Lung microvascular endothelial cell (primary cell): ENCODE measurements at regions not wholly inside any gene's neighbourhood (a gene's known extent, or its start where the extent isn't known, plus 50 kb on each side); places are given as distances from the start of the nearest gene placed in this dataset.

ENCODE experiments used
- DNase-seq, 2 donors: peaks; one replicate each; pipeline versions ENCODE4 v3.0.0 to v3.0.0-alpha.2; 2010; ENCODE audit warnings: low read depth in 2 of 2

DNA sequence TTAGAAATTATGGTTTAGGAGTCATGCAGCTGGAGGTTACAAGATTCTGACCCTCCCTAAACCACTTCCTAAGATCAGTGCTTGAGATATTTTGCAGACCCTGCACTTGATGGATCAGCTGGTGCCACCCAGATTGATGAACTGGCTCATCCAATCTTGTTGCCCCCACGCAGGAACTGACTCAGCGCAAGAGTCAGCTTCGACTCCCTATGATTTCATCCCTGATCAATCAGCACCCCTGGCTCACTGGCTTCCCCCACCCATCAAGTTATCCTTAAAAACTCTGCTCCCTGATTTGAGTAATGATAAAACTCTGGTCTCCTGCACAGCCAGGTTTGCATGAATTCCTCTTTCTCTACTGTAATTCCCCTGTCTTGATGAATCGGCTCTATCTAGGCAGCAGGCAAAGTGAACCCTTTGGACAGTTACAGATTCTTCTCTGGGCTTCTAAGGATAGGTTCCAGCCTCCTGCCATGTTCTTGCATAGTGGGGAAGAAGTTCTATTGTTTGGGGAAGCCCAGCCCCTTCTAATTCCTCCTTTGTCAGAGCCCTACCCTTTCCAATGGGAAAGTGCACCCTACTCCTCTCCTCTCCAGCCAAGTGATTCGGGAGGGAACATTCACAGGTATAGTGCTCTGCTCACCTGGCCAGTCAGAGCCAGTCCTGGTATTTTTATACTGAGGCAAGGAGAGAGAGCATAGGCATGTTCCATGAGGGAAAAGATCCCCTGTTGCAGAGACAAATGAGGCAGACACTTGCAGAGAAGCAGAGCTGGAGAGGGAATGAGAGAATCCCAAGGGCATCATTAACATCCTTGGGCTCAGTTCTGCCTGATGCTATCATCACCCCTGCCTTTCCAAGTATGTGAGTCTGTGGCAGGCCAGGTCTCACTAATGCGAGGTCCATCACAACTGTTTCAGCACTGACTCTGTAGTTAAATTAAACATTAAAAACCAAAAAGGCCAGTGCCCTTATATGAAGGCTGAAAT is 224.4 kb upstream of the GALNT17 start:
- DNase-seq = no peak

DNA sequence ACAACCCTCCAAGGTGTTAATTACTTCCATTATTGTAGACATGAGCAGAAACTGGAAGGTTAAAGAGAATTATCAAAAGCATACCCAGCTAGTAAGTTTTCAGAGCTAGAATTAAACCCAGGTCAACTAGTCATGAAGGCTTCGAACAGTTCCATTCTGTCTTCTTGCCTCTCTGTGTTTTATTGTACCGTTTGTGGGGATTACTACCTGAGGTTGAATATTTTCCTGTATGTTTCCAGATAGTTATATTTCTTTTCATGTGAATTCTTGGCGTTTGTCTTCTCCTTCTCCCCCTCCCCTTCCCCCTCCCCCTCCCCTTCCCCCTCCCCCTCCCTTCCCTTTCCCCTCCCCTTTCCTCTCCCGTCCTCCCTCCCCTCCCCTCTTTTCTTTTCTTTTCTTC is 218.0 kb upstream of the GALNT17 start:
- no peak for DNase-seq

DNA sequence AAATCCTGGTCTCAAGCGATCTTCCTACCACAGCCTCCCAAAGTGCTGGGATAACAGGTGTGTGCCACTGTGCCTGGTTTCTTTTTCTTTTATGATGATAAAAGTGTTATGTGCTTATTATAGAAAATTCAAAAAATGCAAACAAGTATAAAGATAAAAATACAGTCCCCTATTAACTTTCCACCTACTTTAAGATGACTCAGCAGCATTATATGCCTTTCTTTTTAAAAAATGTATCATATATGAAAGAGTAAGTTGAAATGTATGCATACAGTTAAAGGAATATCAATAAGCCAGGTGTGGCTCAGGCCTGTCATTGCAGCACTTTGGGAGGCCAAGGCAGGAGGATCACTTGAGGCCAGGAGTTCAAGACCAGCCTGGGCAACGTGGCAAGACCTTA is 216.9 kb upstream of the GALNT17 start:
- DNase-seq = no peak

DNA sequence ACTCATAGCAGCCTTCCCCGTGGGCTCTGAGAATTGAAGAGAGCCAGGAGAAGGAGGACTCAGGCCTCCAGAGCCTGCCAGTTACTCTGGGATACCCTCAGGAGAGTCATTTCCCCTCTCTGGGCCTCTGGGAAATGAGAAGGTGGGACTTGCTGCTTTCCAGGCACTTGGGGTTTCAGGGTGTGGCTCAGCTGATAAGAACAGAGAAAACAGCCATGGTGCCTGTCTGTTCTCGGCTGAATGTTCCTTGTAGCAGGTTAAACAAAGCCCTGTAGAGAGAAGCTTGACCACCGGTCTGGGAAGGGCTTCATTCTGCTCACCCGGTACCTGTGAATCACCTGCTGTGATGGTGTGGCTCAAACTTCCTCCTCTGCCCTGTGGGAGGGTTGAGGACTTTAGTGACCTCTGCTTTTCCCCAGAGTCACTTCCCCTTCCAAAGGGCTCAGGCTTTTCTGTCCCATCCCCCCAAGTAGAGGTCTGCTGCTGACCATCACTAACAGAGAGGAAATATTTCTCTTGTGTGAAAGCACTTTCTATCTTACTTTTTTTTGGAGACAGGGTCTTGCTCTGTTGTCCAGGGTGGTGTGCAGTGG is 212.4 kb upstream of the GALNT17 start:
- DNase-seq = no peak

DNA sequence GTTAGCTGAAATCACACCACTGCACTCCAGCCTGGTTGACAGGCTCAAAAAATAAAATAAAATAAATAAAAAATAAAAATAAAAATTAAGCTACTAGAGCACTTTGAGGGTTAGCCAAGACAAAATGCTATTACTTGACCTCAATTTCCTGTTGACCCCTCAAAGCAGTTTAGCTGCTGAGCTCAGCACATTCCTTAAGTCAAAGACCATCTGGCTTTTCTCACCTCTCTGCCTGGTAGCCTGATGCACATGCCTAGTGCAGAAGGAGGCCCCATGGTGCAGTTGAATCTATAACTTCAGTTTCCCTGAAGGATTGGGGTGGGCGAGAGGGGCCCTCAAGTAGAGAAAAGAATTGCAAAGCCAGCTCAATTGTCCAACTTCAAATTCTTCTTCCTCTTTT is 211.1 kb upstream of the GALNT17 start:
- DNase-seq = no peak

DNA sequence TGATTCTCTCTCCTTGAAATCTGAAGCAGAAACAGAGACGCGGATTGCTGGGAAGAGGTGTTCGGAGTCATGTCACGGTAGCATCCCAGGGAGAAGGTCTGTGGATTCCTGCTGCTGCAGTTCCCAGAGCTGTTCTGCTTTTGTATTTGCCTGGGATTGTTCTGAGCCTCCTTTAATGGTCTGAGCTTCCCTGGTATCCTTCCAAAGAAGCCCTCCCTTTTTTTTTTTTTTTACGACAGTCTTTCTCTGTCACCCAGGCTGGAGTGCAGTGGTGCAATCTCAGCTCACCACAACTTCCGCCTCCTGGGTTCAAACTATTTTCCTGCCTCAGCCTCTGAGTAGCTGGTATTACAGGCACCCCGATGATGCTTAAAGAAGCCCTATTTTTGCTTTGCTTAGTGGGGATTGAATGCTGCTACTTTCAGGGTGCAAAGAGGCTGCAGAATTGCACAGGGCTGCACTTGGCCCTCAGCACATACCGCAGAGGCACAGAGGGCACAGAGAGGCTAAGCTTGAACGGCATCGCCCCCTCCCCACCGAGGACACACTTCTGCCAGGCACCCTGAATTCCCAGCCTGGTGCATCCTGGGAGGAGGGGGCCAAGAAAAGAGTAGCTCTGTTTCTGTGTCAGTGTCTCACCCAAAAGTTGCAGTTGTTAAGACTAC is 208.6 kb upstream of the GALNT17 start:
- no peak for DNase-seq

DNA sequence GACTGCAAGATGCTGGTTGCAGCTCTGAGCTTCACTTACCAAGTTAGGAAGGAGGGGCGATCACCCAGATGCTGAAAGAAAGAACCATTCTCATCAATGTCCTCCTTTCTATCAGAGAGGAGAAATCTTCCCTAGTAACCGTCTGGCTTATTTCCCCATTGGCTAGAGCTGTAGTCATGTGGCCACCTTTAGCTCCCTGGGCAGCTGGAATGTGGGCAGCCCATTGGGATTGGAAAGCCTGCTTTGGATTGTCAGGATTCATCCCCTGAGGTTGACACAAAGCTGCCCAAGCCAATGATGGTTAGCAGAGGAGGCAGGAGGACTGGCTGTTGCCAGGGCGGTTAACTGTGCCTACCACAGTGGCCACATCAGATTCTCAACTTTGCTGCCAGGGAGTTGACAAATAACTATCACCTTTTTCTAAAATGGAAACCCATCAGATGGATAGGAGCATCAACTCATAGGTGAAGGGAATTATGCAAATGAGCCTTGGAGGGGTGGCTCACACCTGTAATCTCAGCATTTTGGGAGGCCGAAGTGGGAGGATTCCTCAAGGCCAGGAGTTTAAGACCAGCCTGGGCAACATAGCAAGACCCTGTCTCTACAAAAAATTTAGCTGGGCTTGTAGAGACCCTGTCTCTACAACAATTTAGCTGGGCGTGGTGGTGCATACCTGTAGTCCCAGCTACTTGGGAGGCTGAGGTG is 206.4 kb upstream of the GALNT17 start:
- no peak for DNase-seq

DNA sequence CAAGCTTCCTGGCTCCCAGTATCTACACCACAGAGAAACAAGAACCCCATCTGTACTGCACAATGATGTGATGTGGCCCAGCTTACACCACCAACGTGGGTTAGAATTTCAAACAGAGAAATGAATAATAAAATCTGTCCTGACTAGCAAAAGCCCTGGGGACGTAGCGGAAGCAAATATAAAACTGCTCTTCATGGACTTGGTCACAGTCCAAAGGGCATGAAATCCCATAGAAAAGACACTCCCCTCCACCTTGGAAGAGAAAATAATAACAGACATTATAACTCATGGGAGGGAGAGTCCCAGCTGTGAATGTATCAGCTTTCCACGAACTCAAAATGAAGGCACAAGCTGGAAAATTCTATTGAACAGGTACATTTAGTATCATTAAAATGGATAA is 205.3 kb upstream of the GALNT17 start:
- DNase-seq = no peak

DNA sequence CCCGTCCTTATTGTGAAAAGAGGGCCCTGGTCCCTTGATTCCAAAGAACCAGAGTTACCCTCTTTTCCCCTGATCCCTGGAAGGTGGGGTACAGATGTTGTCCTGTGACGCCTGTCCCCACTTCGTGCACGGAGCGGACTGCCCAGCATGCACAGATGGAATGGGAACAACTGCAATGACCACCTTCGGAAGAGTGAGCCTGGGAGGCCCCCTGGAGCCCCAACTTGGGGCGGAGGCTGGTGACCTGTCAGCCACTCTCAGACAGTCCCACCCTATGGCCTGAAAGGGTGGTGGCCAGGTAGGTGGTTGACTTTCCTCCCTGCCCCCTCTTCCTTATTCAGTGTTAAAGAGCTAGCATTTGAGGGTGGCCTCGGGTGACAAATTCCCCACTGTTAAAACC is 196.6 kb upstream of the GALNT17 start:
- DNase-seq = no peak

DNA sequence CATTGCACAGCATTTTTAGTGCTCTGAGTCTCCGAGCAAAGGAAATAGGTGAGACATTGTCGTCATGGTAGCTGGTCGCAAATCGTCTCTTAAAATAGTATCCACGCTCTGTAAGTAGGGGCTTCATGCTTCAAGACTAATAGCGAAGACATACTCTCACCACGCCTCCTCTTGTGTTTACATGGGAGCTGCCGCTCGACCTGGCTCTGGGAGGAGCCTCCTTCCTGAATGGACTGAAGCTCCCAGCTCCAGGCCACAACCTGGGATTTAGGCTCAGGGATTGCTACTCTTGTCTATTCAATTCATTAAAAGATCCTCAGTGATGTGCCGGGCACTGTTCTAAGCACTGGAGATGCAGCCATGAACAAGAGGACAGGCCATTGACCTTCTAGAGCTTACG is 196.1 kb upstream of the GALNT17 start:
- no peak for DNase-seq

DNA sequence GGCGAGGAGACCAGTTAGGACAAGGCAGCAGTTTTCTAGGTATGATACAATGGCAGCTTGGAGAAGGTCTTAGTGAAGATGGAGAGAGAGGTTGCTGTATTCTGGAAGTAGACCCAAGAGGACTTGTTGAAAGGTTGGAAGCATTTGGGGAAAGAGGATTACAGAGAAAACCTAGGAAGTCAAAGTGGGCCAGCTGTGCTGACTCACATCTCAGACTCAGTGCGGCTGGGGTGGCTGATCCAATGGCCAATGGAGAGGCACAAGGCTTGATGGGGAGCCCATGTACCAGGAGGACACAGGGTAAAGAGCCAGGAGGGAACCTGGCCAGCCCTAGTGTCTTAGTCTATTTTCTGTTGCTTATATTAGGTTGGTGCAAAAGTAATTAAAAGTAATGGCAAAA is 194.5 kb upstream of the GALNT17 start:
- DNase-seq = no peak

DNA sequence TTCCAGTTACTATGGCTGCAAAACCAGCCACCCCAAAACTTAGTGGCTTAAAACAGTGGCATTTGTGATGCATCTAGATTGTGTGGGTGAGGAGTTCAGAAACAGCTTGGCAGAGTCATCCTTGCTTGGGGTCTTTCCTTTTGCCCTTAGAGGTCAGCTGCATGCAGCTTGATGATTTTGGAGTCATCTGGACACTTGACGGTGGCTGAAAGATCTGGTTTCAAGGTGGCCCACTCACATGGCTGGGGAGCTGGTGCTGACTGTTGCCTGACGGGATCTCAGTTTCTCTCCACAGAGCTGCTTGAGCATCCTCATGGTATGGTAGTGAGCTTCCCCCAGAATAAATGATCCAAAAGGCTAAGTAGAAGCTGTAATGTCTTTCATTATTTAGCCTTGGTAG is 191.3 kb upstream of the GALNT17 start:
- no peak for DNase-seq

DNA sequence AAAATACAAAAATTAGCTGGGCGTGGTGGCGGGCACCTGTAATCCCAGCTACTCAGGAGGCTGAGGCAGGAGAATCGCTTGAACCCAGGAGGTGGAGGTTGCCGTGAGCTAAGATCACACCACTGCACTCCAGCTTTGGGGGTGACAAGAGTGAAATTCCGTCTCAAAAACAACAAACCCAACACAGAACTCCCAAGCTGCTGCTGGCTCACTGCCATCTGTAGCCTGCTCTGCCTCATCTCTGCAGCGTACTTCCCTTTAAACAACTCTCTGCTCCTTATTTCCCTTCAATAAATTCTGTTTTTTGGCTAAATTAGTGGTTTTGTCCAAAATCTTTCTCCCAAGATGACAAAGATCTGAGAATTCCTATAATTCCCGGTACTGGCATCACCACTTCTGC is 189.2 kb upstream of the GALNT17 start:
- DNase-seq = no peak

DNA sequence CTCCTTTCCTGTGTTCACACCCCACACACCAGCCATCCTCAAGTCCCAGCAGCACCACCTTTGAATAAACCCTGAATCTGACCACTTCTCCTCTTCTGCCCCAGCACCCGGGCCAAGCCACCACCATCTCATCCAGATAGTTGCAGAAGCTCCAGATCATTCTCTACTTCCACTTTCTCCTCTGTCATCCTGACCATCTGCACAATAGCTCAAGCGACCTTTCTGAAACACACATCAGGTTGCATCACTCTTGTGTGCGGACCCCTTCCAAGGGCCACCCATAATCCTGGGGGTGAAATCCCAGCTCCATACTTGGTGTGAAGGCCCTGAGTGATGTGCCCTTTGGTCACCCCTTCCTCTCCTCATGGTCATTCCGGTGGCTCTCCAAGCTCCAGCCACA is 187.4 kb upstream of the GALNT17 start:
- DNase-seq = no peak

DNA sequence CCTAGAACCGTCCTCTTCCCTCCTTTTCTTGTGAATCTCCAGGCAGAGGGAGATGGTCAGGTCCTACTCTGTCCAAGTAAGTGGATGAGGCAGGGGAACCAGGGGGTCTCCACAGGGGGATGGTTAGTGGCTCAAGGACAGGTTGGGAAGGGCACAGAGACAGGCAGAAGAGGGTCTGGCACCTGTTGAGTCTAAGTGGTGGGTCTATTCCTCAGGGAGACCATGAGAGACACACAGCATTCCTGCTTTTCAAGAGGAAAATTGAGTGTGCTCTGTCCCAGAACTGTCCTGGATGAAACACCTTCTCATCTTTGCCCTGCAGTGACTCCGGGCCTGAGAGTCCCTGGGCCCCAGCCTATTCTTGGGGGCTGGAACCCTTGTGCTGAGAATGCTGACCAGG is 184.8 kb upstream of the GALNT17 start:
- no peak for DNase-seq

DNA sequence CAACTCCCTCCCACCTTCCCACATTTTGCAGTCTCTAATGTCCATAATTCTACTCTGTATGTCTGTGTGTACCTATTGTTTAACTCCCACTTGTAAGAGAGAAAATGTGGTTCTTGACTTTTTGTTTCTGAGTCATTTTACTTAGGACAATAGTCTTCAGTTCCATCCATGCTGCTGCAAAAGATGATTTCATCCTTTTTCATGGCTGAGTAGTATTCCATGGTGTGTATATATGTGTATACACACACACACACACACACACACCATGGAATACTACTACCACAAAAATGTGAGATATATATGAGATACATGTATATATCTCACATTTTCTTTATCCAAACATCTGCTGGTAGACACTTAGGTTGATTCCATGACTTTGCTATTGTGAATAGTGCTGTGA is 182.1 kb upstream of the GALNT17 start:
- DNase-seq = no peak

DNA sequence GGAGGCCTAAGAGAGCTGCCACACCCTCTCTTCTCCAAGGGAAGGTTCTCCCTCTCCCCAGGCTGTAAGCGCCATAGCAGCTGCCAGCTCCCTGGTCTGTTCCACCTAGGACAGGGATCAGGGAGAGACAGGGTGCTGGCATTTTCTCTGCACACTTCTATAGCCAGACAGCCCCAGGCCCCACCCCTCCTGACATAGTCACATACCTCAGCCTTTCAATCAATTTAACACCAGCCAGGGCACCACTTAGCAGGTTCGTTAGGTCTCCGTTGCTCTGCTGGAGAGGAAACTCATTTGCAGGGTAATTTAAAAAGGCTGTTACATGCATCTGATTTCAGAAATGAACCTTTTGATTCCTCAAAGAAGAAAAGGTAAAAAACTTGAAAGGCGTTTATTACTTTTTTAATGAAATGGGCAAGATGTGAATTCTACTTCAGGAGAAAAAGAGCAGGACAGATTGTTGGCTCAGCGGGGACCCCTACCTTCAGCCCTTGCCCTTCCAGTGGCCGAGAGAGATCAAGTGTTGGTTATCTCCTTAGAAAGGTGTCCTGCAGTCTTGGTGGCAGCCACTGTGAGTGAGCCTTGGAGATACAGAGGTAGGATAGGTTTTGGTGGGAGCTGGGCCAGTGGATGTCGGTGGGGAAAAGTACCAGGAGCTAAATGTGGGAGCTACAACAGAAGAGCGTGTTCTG is 180.5 kb upstream of the GALNT17 start:
- no peak for DNase-seq

DNA sequence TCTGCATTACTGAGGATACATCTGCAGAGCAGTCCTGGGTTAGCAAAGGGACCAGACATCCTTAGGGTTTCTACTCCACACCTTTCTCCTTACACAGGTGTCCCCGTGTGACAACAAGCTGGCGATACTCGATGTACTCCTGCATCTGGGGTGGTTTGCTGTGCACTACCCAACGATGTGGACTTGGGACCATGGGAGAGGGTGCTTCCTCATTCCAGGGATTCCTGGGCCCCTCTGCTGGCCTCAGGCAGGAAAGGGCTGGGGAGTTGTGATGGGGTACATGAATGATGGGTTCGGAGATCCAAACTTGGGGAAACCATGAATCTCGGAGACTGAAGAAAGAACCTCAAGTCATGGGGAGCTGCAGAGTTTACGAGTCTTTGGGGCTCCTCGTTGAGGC is 179.6 kb upstream of the GALNT17 start:
- DNase-seq = no peak

DNA sequence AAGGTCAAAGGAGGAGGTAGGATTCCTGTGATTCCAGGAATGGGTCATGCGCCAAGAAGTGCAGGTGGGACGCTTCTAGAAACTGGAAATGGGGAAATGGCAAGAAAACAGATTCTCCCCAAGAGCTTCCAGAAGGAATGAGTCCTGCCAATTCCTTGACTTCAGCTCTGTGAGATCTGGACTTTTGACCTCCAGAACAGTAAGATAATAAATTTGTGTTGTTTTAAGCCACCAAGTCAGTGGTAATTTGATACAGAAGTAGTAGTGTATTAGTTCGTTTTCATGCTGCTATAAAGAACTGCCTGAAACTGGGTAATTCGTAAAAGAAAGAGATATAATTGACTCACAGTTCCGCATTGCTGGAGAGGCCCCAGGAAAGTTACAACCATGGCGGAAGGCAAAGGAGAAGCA is 178.6 kb upstream of the GALNT17 start:
- DNase-seq = no peak

DNA sequence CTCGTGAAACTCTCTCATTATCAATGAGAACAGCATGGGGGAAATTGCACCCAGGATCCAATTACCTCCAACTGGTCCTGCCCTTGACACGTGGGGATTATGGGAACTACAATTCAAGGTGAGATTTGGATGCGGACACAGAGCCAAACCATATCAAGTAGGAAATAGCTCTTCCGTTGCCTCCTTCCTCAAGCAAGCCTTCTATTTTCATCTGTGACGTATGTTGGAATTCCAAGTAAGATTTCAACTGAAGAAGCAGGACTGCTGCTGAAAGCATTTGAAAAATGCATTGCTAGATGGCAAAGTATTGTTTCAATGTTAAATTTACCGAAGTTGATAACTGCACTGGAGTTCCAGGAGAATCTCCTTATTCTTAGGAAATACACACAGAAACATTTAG is 178.1 kb upstream of the GALNT17 start:
- DNase-seq = no peak

DNA sequence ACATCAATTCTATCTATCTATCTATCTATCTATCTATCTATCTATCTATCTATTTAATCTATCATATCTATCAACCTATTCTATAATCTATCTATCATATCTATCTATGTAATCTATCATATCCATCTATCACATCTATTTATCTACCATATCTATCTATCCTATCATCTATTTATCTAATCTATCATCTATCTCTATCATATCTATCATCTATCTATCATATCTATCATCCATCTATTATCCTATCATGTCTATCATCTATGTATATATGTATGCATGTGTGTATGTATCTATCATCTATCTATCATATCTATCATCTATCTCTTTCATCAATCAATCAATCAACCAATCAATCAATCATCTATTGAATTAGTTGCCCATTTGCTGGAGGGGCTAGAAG is 159.3 kb upstream of the GALNT17 start:
- DNase-seq = no peak
